GM18502 (cell line): ENCODE measurements at regions not wholly inside any gene's neighbourhood (a gene's known extent, or its start where the extent isn't known, plus 50 kb on each side); places are given as distances from the start of the nearest gene placed in this dataset.

Experiments used
- ATAC-seq: cut with Tn5 transposase; IDR thresholded peaks from one replicate; pipeline ENCODE4 v1.9.1; 2021; ENCODE audit warnings: mild to moderate bottlenecking; ENCODE audit not compliant: unreplicated experiment, poor library complexity

- ATAC-seq: no peak
Observed at GRCh38 chr9:90433398-90433941, 209.2 kb downstream of the DIRAS2 start.

- no peak for ATAC-seq
Observed at GRCh38 chr9:90441814-90442213, 200.8 kb downstream of the DIRAS2 start.

GRCh38 chr9:90442723-90443122 lies 199.9 kb downstream of the DIRAS2 start:
- no peak for ATAC-seq

- no peak for ATAC-seq
Observed at GRCh38 chr9:90444609-90445204, 197.9 kb downstream of the DIRAS2 start.

GRCh38 chr9:90445391-90445790 lies 197.2 kb downstream of the DIRAS2 start:
- no peak for ATAC-seq

- no peak for ATAC-seq
Observed at GRCh38 chr9:90446200-90446948, 196.2 kb downstream of the DIRAS2 start.

GRCh38 chr9:90447773-90448172 lies 194.9 kb downstream of the DIRAS2 start:
- ATAC-seq: no peak

- ATAC-seq: no peak
Observed at GRCh38 chr9:90449213-90449925, 193.3 kb downstream of the DIRAS2 start.

GRCh38 chr9:90451804-90452203 lies 190.8 kb downstream of the DIRAS2 start:
- no peak for ATAC-seq

GRCh38 chr9:90455316-90455715 lies 187.3 kb downstream of the DIRAS2 start:
- ATAC-seq: no peak

GRCh38 chr9:90457386-90458190 lies 185.0 kb downstream of the DIRAS2 start:
- no peak for ATAC-seq

- ATAC-seq: no peak
Observed at GRCh38 chr9:90458485-90458884, 184.1 kb downstream of the DIRAS2 start.

GRCh38 chr9:90459321-90459720 lies 183.3 kb downstream of the DIRAS2 start:
- ATAC-seq: peak; percentile 79

- ATAC-seq: no peak
Observed at GRCh38 chr9:90460220-90460619, 182.4 kb downstream of the DIRAS2 start.

GRCh38 chr9:90464978-90465377 lies 177.6 kb downstream of the DIRAS2 start:
- no peak for ATAC-seq

GRCh38 chr9:90466441-90466840 lies 176.2 kb downstream of the DIRAS2 start:
- ATAC-seq: no peak

GRCh38 chr9:90469435-90469834 lies 173.2 kb downstream of the DIRAS2 start:
- ATAC-seq: no peak

- ATAC-seq: no peak
Observed at GRCh38 chr9:90469865-90470387, 172.7 kb downstream of the DIRAS2 start.

GRCh38 chr9:90476058-90476457 lies 166.6 kb downstream of the DIRAS2 start:
- no peak for ATAC-seq

GRCh38 chr9:90477535-90477934 lies 165.1 kb downstream of the DIRAS2 start:
- ATAC-seq: no peak
